ENCODE measurements at regions not wholly inside any gene's neighbourhood (a gene's known extent, or its start where the extent isn't known, plus 50 kb on each side); places are given as distances from the start of the nearest gene placed in this dataset.

DNA sequence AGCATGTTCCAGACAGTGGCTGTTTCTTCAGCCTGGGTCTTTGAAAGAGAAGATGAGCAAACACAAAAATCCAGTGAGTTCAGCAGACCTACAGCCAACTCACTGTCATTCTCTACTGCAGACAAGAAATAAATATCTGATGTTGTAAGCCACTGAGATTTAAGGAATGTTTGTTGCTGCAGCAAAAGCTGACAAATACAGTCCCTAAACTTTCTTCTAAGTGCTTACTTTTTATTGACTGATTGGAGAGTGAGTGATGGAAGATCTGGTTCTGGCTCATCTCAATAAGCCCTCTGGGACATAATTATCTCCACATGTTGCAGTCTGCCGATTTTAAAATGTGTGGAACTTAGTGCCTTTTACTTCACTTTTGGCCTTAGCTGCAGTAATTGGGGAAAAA, 69.9 kb upstream of the LMNB1 start:
- Histone ChIP-seq H2BK12ac (ENCODE audit: low read length in 2 of 2) (no peak overlapping the region), H2BK120ac (ENCODE audit: low read depth, low read length) (no peak overlapping the region), H3K27me3 (ENCODE audit: control insufficient read depth in 1 of 2, insufficient read depth in 1 of 2, low read length in 2 of 2) (no peaks in the 10 kb centered on the region), H3K4me3 (ENCODE audit: insufficient read depth in 1 of 2, low read depth in 1 of 2, low read length in 2 of 2) (no peak overlapping the region), H3K4me2 (ENCODE audit: low read length, poor library complexity, severe bottlenecking) (no peak overlapping the region), H3K27ac (ENCODE audit: low read length, poor library complexity, severe bottlenecking) (no peak overlapping the region), H3K18ac (ENCODE audit: low read depth in 1 of 2, low read length in 2 of 2) (no peak overlapping the region), H3K36me3 (ENCODE audit: control insufficient read depth in 1 of 2, insufficient read depth in 2 of 2, low read depth in 1 of 2, low read length in 2 of 2) (no peaks in the 10 kb centered on the region), H4K91ac (ENCODE audit: low read length) (no peak overlapping the region), H2AFZ (ENCODE audit: low read depth, low read length) (no peak overlapping the region), H2AK5ac (ENCODE audit: low read length, severe bottlenecking) (no peak overlapping the region), H3K9me3 (ENCODE audit: control insufficient read depth, low read length) (no peaks in the 10 kb centered on the region), H3K4me1 (ENCODE audit: control insufficient read depth, insufficient read depth, low read depth, low read length) (no peaks in the 10 kb centered on the region), H3K23ac (ENCODE audit: low read length in 2 of 2) (no peak overlapping the region), H2BK15ac (ENCODE audit: low read depth, poor library complexity, severe bottlenecking) (no peak overlapping the region), H4K8ac (ENCODE audit: low read length) (no peak overlapping the region), H2BK5ac (ENCODE audit: low read depth, low read length, poor library complexity, severe bottlenecking) (no peak overlapping the region), H3K79me1 (replicated peaks; ENCODE audit: low read length, poor library complexity, severe bottlenecking) (no peaks in the 10 kb centered on the region), H3K14ac (ENCODE audit: low read length in 2 of 2) (no peak overlapping the region), H3K9ac (ENCODE audit: low read length) (no peak overlapping the region), H3K4ac (ENCODE audit: low read depth in 1 of 2, low read length in 2 of 2) (no peak overlapping the region)
- WGBS, result no CpG with 5 or more reads among the region's 1 CpG
- no peak for DNase-seq

DNA sequence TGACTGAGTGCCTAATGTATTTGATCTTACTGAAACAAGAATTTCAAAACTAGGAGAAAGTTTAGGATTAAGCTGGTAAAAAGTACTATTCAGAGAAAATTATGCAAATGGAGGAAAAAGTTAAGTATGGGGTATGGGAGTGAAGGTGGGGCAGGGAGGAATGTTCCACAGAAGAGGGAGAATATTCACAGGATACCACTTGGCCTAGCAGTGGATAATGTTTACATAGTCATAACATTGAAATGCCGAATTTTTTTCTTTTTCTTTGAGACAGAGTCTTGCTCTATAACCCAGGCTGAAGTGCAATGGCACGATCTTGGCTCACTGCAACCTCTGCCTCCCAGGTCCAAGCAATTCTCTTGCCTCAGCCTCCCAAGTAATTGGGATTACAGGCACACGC, 61.2 kb upstream of the LMNB1 start:
- H3K14ac ChIP-seq (ENCODE audit: low read length in 2 of 2), result no peak overlapping the region

DNA sequence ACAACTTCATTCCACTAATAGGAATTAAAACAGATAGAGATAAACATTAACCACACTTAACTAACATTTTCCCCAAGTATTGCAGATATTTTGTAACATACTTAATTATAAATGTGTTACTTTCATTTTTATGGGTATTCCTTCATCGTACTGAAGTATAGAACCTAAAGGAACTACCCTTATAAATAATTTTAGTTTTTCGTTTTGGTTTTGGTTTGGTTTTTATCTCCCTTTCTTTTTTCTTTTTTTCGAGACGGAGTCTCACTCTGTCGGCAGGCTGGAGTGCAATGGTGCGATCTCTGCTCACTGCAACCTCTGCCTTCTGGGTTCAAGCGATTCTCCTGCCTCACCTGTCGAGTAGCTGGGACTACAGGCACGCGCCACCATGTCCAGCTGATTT, 60.1 kb upstream of the LMNB1 start:
- Histone ChIP-seq H3K4ac (ENCODE audit: low read depth in 1 of 2, low read length in 2 of 2) (no peak overlapping the region), H3K9me3 (ENCODE audit: control insufficient read depth, low read length) (no peaks in the 10 kb centered on the region), H4K8ac (ENCODE audit: low read length) (no peak overlapping the region), H3K4me2 (ENCODE audit: low read length, poor library complexity, severe bottlenecking) (no peak overlapping the region), H3K36me3 (ENCODE audit: control insufficient read depth in 1 of 2, insufficient read depth in 2 of 2, low read depth in 1 of 2, low read length in 2 of 2) (no peaks in the 10 kb centered on the region), H3K27ac (ENCODE audit: low read length, poor library complexity, severe bottlenecking) (no peak overlapping the region), H3K9ac (ENCODE audit: low read length) (no peak overlapping the region), H2BK12ac (ENCODE audit: low read length in 2 of 2) (no peak overlapping the region), H4K91ac (ENCODE audit: low read length) (no peak overlapping the region), H2BK5ac (ENCODE audit: low read depth, low read length, poor library complexity, severe bottlenecking) (no peak overlapping the region), H3K27me3 (ENCODE audit: control insufficient read depth in 1 of 2, insufficient read depth in 1 of 2, low read length in 2 of 2) (no peaks in the 10 kb centered on the region), H3K14ac (ENCODE audit: low read length in 2 of 2) (no peak overlapping the region), H3K23ac (ENCODE audit: low read length in 2 of 2) (no peak overlapping the region), H3K4me3 (ENCODE audit: insufficient read depth in 1 of 2, low read depth in 1 of 2, low read length in 2 of 2) (no peak overlapping the region), H3K4me1 (ENCODE audit: control insufficient read depth, insufficient read depth, low read depth, low read length) (peaks cover 6% of the 10 kb centered on the region), H2BK15ac (ENCODE audit: low read depth, poor library complexity, severe bottlenecking) (no peak overlapping the region), H2BK120ac (ENCODE audit: low read depth, low read length) (no peak overlapping the region), H2AK5ac (ENCODE audit: low read length, severe bottlenecking) (no peak overlapping the region), H3K18ac (ENCODE audit: low read depth in 1 of 2, low read length in 2 of 2) (peak overlapping the region in 1 of 2 experiments; percentile 40), H3K79me1 (replicated peaks; ENCODE audit: low read length, poor library complexity, severe bottlenecking) (no peaks in the 10 kb centered on the region), H2AFZ (ENCODE audit: low read depth, low read length) (no peak overlapping the region)
- 98% methylated on average over 4 of the region's 10 CpGs for WGBS
- no peak for DNase-seq

More for the DNA sequence above, 61.2 kb upstream of the LMNB1 start:
- Histone ChIP-seq H2BK5ac (ENCODE audit: low read depth, low read length, poor library complexity, severe bottlenecking) (no peak overlapping the region), H2AFZ (ENCODE audit: low read depth, low read length) (no peak overlapping the region), H3K23ac (ENCODE audit: low read length in 2 of 2) (no peak overlapping the region), H3K27ac (ENCODE audit: low read length, poor library complexity, severe bottlenecking) (no peak overlapping the region), H3K4me3 (ENCODE audit: insufficient read depth in 1 of 2, low read depth in 1 of 2, low read length in 2 of 2) (no peak overlapping the region), H2BK12ac (ENCODE audit: low read length in 2 of 2) (peak overlapping the region in 1 of 2 experiments; percentile 23), H4K91ac (ENCODE audit: low read length) (no peak overlapping the region), H2BK120ac (ENCODE audit: low read depth, low read length) (no peak overlapping the region), H3K4ac (ENCODE audit: low read depth in 1 of 2, low read length in 2 of 2) (no peak overlapping the region), H3K18ac (ENCODE audit: low read depth in 1 of 2, low read length in 2 of 2) (no peak overlapping the region), H3K36me3 (ENCODE audit: control insufficient read depth in 1 of 2, insufficient read depth in 2 of 2, low read depth in 1 of 2, low read length in 2 of 2) (no peaks in the 10 kb centered on the region), H3K4me2 (ENCODE audit: low read length, poor library complexity, severe bottlenecking) (no peak overlapping the region), H2BK15ac (ENCODE audit: low read depth, poor library complexity, severe bottlenecking) (no peak overlapping the region), H2AK5ac (ENCODE audit: low read length, severe bottlenecking) (no peak overlapping the region), H3K9ac (ENCODE audit: low read length) (no peak overlapping the region), H3K79me1 (replicated peaks; ENCODE audit: low read length, poor library complexity, severe bottlenecking) (no peaks in the 10 kb centered on the region), H3K27me3 (ENCODE audit: control insufficient read depth in 1 of 2, insufficient read depth in 1 of 2, low read length in 2 of 2) (no peaks in the 10 kb centered on the region), H3K4me1 (ENCODE audit: control insufficient read depth, insufficient read depth, low read depth, low read length) (peaks cover 6% of the 10 kb centered on the region), H4K8ac (ENCODE audit: low read length) (no peak overlapping the region), H3K9me3 (ENCODE audit: control insufficient read depth, low read length) (no peaks in the 10 kb centered on the region)
- DNase-seq, result no peak
- 71% methylated on average over 2 of the region's 3 CpGs for WGBS

DNA sequence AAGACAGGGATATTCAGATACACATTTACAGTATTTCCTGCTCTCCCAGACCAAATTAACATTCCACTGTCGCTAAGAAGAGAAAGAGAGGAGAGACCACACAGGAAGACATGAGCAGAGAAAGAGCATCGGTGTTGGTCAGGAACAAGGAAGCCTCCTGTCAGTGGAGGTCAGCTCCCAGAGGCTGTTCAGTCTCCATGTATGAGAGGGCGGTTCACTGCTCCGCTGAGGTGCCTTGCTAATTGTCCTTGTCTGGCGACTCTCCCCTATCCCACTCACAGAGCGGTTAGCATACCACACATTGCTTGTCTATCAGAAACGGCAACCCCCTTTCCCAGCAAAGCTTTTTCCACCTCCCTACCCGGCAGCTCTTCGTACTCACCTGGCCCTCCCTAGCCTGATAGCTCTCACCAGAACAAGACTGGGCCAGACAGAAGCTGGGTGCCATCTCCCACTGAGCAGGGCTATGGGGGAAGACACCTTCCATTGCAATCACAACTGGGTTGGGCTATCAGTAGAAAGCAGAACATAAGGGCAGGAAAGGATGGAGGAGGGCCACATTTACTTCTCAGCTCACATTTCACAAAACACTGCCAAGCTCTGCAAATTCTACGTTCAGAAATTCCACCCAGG, 58.6 kb upstream of the LMNB1 start:
- Histone ChIP-seq H3K4me3 (ENCODE audit: insufficient read depth in 1 of 2, low read depth in 1 of 2, low read length in 2 of 2) (no peak overlapping the region), H3K27ac (ENCODE audit: low read length, poor library complexity, severe bottlenecking) (no peak overlapping the region), H3K79me1 (replicated peaks; ENCODE audit: low read length, poor library complexity, severe bottlenecking) (no peaks in the 10 kb centered on the region), H4K91ac (ENCODE audit: low read length) (no peak overlapping the region), H3K4me1 (ENCODE audit: control insufficient read depth, insufficient read depth, low read depth, low read length) (peaks cover 6% of the 10 kb centered on the region), H2BK15ac (ENCODE audit: low read depth, poor library complexity, severe bottlenecking) (no peak overlapping the region), H3K9me3 (ENCODE audit: control insufficient read depth, low read length) (no peaks in the 10 kb centered on the region), H3K36me3 (ENCODE audit: control insufficient read depth in 1 of 2, insufficient read depth in 2 of 2, low read depth in 1 of 2, low read length in 2 of 2) (no peaks in the 10 kb centered on the region), H2AK5ac (ENCODE audit: low read length, severe bottlenecking) (no peak overlapping the region), H3K4me2 (ENCODE audit: low read length, poor library complexity, severe bottlenecking) (no peak overlapping the region), H4K8ac (ENCODE audit: low read length) (no peak overlapping the region), H3K9ac (ENCODE audit: low read length) (no peak overlapping the region), H2BK120ac (ENCODE audit: low read depth, low read length) (no peak overlapping the region), H2BK5ac (ENCODE audit: low read depth, low read length, poor library complexity, severe bottlenecking) (no peak overlapping the region), H2BK12ac (ENCODE audit: low read length in 2 of 2) (peak overlapping the region in 1 of 2 experiments; percentile 15), H3K23ac (ENCODE audit: low read length in 2 of 2) (no peak overlapping the region), H3K18ac (ENCODE audit: low read depth in 1 of 2, low read length in 2 of 2) (no peak overlapping the region), H3K14ac (ENCODE audit: low read length in 2 of 2) (no peak overlapping the region), H2AFZ (ENCODE audit: low read depth, low read length) (no peak overlapping the region), H3K27me3 (ENCODE audit: control insufficient read depth in 1 of 2, insufficient read depth in 1 of 2, low read length in 2 of 2) (no peaks in the 10 kb centered on the region), H3K4ac (ENCODE audit: low read depth in 1 of 2, low read length in 2 of 2) (no peak overlapping the region)
- DNase-seq, result peak; percentile 9
- WGBS, result 15% methylated on average over 8 of the region's 10 CpGs

Data from mesenchymal stem cell (in vitro differentiated cells and primary cell).